ENCODE measurements at regions not wholly inside any gene's neighbourhood (a gene's known extent, or its start where the extent isn't known, plus 50 kb on each side); places are given as distances from the start of the nearest gene placed in this dataset.

DNA sequence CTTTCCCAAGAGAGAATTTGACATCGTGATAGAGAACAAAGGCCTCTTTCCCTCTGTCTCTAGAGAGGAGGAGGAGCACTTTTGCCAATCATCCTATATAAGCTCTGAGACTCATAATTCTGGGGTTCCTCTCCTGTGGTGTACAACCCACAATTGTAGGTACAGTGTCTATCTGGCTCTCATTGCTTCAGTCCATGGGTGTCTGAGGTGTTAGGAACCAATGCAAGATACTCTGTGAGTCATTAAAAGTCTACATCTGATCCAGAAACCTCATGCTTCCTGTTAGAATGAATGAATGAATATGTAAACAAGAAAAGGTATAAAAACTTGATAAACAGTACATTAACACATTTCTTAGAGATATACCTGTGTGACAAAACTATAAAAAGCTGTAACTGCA, 356.7 kb downstream of the QKI start:
- H3K4me3 ChIP-seq (ENCODE audit: low read depth, low read length), result no peak overlapping the region
- TF ChIP-seq, protein P1, sequence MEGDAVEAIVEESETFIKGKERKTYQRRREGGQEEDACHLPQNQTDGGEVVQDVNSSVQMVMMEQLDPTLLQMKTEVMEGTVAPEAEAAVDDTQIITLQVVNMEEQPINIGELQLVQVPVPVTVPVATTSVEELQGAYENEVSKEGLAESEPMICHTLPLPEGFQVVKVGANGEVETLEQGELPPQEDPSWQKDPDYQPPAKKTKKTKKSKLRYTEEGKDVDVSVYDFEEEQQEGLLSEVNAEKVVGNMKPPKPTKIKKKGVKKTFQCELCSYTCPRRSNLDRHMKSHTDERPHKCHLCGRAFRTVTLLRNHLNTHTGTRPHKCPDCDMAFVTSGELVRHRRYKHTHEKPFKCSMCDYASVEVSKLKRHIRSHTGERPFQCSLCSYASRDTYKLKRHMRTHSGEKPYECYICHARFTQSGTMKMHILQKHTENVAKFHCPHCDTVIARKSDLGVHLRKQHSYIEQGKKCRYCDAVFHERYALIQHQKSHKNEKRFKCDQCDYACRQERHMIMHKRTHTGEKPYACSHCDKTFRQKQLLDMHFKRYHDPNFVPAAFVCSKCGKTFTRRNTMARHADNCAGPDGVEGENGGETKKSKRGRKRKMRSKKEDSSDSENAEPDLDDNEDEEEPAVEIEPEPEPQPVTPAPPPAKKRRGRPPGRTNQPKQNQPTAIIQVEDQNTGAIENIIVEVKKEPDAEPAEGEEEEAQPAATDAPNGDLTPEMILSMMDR (IDR thresholded peaks at IDR 0.05; ENCODE audit: insufficient read depth, low read depth, low read length, missing control alignments), result no peak
- no peak for DNase-seq (ENCODE audit: low read depth)

DNA sequence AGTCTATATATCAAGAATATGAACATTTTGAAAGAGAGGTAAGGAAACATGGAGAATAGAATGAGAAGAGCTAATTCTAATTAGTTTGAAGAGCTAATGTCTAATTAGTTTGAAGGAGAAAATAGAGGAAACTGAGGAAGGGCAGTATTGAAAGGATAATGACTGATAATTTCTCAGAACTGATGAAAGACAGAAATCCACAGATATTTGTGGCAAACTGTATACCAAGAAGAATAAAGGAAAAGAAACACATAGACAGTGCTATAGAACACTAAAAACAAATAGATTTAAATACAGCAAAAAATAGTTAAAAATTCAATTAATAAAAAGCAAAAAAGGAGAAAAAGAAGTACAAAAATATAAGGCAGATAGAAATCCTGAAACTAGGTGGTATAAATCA, 354.4 kb downstream of the QKI start:
- TF ChIP-seq, protein P1 (IDR thresholded peaks at IDR 0.05; ENCODE audit: insufficient read depth, low read depth, low read length, missing control alignments), result no peak
- no peak overlapping the region for H3K4me3 ChIP-seq (ENCODE audit: low read depth, low read length)
- no peak for DNase-seq (ENCODE audit: low read depth)

DNA sequence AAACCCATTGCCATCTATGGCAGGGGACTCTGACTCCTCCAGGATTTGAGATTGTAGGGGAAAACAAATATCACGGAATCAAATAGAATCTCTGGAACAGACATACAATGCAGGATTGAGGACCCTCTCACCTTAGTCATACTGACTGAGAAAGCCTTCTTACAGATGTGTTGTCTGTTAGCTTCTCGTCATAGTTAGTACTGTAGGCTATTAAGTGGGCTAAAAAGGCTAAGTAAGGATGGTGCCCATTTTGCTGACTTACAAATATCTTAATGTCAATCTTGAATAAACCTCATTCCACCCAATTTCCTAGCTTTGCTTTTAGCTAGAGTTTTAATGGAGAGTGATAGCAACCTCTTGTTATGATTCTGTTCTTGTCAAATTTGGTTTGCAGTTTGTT, 352.4 kb downstream of the QKI start:
- TF ChIP-seq, protein P1 (IDR thresholded peaks at IDR 0.05; ENCODE audit: insufficient read depth, low read depth, low read length, missing control alignments), result no peak
- no peak for DNase-seq (ENCODE audit: low read depth)
- no peak overlapping the region for H3K4me3 ChIP-seq (ENCODE audit: low read depth, low read length)

GRCh38 chr6:163765335-163765734, 350.8 kb downstream of the QKI start:
- DNase-seq (ENCODE audit: low read depth), result no peak
- TF ChIP-seq, protein P1 (IDR thresholded peaks at IDR 0.05; ENCODE audit: insufficient read depth, low read depth, low read length, missing control alignments), result no peak
- no peak overlapping the region for H3K4me3 ChIP-seq (ENCODE audit: low read depth, low read length)

DNA sequence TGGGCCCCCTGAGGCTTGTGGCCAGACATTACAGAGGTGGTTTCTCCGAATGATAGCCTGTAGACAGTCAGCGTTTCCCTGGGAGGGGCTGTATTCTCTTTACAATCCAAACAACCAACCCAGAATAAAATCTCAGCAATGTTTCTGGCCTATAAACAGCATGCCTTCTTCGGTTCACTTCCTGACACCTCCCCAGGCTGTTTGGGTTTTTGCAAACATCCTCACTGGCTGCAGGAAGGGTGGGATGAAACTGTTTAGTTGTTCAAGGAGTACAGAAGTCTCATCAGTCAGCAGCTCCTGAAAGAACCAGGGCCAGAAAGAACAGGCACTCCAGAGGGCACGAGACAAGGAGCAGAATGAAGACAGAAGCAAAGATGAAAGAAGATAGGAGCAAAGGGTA, 350.0 kb downstream of the QKI start:
- no peak for DNase-seq (ENCODE audit: low read depth)
- H3K4me3 ChIP-seq (ENCODE audit: low read depth, low read length), result no peak overlapping the region
- TF ChIP-seq, protein P1 (IDR thresholded peaks at IDR 0.05; ENCODE audit: insufficient read depth, low read depth, low read length, missing control alignments), result no peak

DNA sequence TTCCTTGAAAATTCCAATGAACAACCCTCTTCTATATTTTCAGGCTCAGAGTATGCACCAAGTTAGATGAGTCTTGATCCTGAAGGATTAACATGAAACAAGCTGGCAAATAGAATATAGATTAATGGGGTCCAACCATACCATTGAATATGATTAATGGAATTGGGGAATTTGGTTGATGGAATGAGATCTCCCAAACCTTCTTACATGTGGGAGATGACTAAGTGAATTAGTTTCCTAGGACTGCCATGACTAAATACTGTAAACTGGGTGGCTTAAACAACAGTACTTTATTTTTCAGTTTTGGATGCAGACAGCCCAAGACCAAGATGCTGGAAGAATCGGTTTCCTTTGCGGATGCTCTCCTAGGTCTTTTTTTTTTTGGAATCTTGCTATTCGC, 347.0 kb downstream of the QKI start:
- no peak overlapping the region for H3K4me3 ChIP-seq (ENCODE audit: low read depth, low read length)
- TF ChIP-seq, protein P1 (IDR thresholded peaks at IDR 0.05; ENCODE audit: insufficient read depth, low read depth, low read length, missing control alignments), result no peak
- no peak for DNase-seq (ENCODE audit: low read depth)

DNA sequence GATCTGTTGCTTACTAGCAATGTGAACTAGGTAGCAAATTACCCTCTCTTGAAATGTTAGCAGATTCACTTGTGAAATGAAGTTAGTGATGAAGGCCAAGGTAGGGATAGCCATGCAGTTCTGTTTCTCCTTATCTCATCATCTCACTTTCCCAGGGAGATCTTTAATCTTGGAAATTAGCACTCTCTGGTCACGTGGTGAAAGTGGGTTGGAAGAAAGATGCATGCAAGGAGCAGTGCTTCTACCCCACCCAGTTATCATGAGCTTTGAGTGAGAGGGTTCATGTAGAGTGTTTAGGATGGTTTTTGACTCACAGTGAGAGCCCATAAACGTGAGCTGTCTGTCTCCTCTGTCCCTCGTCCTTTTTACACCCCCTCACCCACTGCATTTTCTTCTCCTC, 346.3 kb downstream of the QKI start:
- TF ChIP-seq, protein P1 (IDR thresholded peaks at IDR 0.05; ENCODE audit: insufficient read depth, low read depth, low read length, missing control alignments), result no peak
- no peak overlapping the region for H3K4me3 ChIP-seq (ENCODE audit: low read depth, low read length)
- DNase-seq (ENCODE audit: low read depth), result no peak
